Thoracic aorta (tissue), 2 donors: ENCODE measurements at regions not wholly inside any gene's neighbourhood (a gene's known extent, or its start where the extent isn't known, plus 50 kb on each side); places are given as distances from the start of the nearest gene placed in this dataset.
A peak's percentile ranks its signal among the peaks of the same experiment; 100 is the strongest.

Experiments
- ATAC-seq: fragments of 150-250 bp; one replicate; pipeline ENCODE4 v1.8.0; 2017; ENCODE audit warnings: low read depth; ENCODE audit not compliant: insufficient number of reproducible peaks, low FRiP score
- DNase-seq: peaks from one replicate; pipeline ENCODE4 v3.0.0-alpha.2; 2020; ENCODE audit warnings: low spot score
- H3K27ac ChIP-seq, 2 donors: fragments of 200-600 bp; sonication (generic); 1 replicate in 1 of 2; 2 replicates in 1 of 2; pipeline ENCODE4 v1.5.1; 2016; ENCODE audit warnings: mild to moderate bottlenecking in 2 of 2, moderate library complexity in 2 of 2
- H3K27me3 ChIP-seq: fragments of 200-600 bp; sonication (generic); replicated peaks from 2 replicates; pipeline ENCODE4 v1.6.0; 2016; ENCODE audit warnings: mild to moderate bottlenecking; ENCODE audit not compliant: insufficient read depth
- H3K36me3 ChIP-seq: fragments of 200-600 bp; sonication (generic); one replicate; pipeline ENCODE4 v1.5.1; 2016
- H3K4me1 ChIP-seq, 2 donors: fragments of 200-600 bp; sonication (generic); 1 replicate in 1 of 2; 2 replicates in 1 of 2; pipeline versions ENCODE4 v1.5.1 to v1.6.0; 2016; ENCODE audit warnings: low read depth in 2 of 2, mild to moderate bottlenecking in 1 of 2; ENCODE audit not compliant: control insufficient read depth in 1 of 2
- H3K4me3 ChIP-seq: fragments of 200-600 bp; sonication (generic); 2 replicates; pipeline ENCODE4 v1.5.1; 2016; ENCODE audit warnings: mild to moderate bottlenecking
- H3K9me3 ChIP-seq: fragments of 200-600 bp; sonication (generic); 2 replicates; pipeline ENCODE4 v1.5.1; 2016
- CTCF ChIP-seq: fragments of 200-600 bp; sonication (generic); IDR thresholded peaks from one replicate; pipeline ENCODE4 v1.5.1; 2019; ENCODE audit warnings: antibody characterized with exemption

- ATAC-seq (no peak), DNase-seq (no peak)
- H3K4me3 ChIP-seq, result no peak overlapping the region
- no peak for TF ChIP-seq CTCF
- H3K36me3 ChIP-seq, result no peaks in the 10 kb centered on the region
- H3K27me3 ChIP-seq, result no peaks in the 10 kb centered on the region
- H3K9me3 ChIP-seq, result peaks cover 5% of the 10 kb centered on the region
- H3K4me1 ChIP-seq, result peaks cover 10 to 13% of the 10 kb centered on the region in 2 donors
- H3K27ac ChIP-seq, result peak overlapping the region in 1 of 2 donors; percentile 17
These were observed 85.5 kb upstream of the PGR start for GRCh38 chr11:101215069-101215468.

GRCh38 chr11:101211407-101211975 is 81.9 kb upstream of the PGR start:
- H3K27ac ChIP-seq, result no peak overlapping the region
- peaks cover 5% of the 10 kb centered on the region for H3K9me3 ChIP-seq
- peaks cover 10 to 13% of the 10 kb centered on the region in 2 donors for H3K4me1 ChIP-seq
- ATAC-seq, result no peak
- TF ChIP-seq CTCF, result no peak
- no peak for DNase-seq
- no peaks in the 10 kb centered on the region for H3K27me3 ChIP-seq
- no peak overlapping the region for H3K4me3 ChIP-seq
- H3K36me3 ChIP-seq, result no peaks in the 10 kb centered on the region

- Histone ChIP-seq H3K9me3 (no peaks in the 10 kb centered on the region), H3K4me3 (no peak overlapping the region), H3K4me1 (no peaks in the 10 kb centered on the region), H3K27ac (no peak overlapping the region), H3K36me3 (no peaks in the 10 kb centered on the region), H3K27me3 (no peaks in the 10 kb centered on the region)
- no peak for DNase-seq
- TF ChIP-seq CTCF, result no peak
- no peak for ATAC-seq
These were observed 73.0 kb upstream of the PGR start for GRCh38 chr11:101202614-101203013.

- ATAC-seq (no peak), DNase-seq (no peak)
- no peaks in the 10 kb centered on the region for H3K4me1 ChIP-seq
- H3K27ac ChIP-seq, result no peak overlapping the region
- no peak for TF ChIP-seq CTCF
- no peaks in the 10 kb centered on the region for H3K27me3 ChIP-seq
- H3K4me3 ChIP-seq, result no peak overlapping the region
- no peaks in the 10 kb centered on the region for H3K9me3 ChIP-seq
- no peaks in the 10 kb centered on the region for H3K36me3 ChIP-seq
These were observed 69.8 kb upstream of the PGR start for GRCh38 chr11:101199416-101199815.

GRCh38 chr11:101195294-101195693 is 65.7 kb upstream of the PGR start:
- ATAC-seq (no peak), DNase-seq (no peak)
- H3K4me3 ChIP-seq, result no peak overlapping the region
- H3K9me3 ChIP-seq, result no peaks in the 10 kb centered on the region
- no peaks in the 10 kb centered on the region for H3K36me3 ChIP-seq
- TF ChIP-seq CTCF, result no peak
- no peaks in the 10 kb centered on the region for H3K4me1 ChIP-seq
- H3K27me3 ChIP-seq, result no peaks in the 10 kb centered on the region
- H3K27ac ChIP-seq, result no peak overlapping the region
